ENCODE measurements at regions not wholly inside any gene's neighbourhood (a gene's known extent, or its start where the extent isn't known, plus 50 kb on each side); places are given as distances from the start of the nearest gene placed in this dataset.

DNA sequence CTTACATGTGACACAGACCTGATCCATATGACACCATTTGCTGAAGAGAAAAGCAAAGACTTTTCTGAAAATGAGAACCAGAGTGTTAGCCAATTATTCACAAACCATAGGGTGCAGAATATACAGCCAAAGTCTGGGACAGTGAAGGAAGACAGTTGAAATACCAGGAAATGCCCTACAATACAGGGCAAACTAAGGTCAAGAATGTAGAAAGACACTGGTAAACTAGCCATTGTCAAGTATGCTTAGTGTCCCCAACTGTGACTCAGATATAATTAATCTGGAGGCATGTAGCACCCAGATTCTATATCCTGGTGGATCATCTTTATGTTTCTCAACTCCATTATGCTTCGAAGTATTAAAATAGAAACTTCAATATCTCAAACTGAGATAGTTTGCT is 200.9 kb upstream of the FSTL5 start:
- Histone ChIP-seq H3K27ac (replicated peaks) (no peak overlapping the region), H3K4me3 (replicated peaks; ENCODE audit: insufficient read depth, low read length) (no peak overlapping the region), H3K27me3 (ENCODE audit: insufficient read depth, poor library complexity, severe bottlenecking) (no peaks in the 10 kb centered on the region)
- DNase-seq (ENCODE audit: low read depth in 1 of 2, low spot score in 1 of 2): no peak
- TF ChIP-seq, protein P1, sequence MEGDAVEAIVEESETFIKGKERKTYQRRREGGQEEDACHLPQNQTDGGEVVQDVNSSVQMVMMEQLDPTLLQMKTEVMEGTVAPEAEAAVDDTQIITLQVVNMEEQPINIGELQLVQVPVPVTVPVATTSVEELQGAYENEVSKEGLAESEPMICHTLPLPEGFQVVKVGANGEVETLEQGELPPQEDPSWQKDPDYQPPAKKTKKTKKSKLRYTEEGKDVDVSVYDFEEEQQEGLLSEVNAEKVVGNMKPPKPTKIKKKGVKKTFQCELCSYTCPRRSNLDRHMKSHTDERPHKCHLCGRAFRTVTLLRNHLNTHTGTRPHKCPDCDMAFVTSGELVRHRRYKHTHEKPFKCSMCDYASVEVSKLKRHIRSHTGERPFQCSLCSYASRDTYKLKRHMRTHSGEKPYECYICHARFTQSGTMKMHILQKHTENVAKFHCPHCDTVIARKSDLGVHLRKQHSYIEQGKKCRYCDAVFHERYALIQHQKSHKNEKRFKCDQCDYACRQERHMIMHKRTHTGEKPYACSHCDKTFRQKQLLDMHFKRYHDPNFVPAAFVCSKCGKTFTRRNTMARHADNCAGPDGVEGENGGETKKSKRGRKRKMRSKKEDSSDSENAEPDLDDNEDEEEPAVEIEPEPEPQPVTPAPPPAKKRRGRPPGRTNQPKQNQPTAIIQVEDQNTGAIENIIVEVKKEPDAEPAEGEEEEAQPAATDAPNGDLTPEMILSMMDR (IDR thresholded peaks at IDR 0.05; ENCODE audit: insufficient read depth, low read length): no peak
- TF ChIP-seq SPI1 (IDR thresholded peaks at IDR 0.05; ENCODE audit: borderline replicate concordance, low read depth) (no peak), GABPA (IDR thresholded peaks at IDR 0.05; ENCODE audit: low read depth) (no peak), POLR2AphosphoS5 (IDR thresholded peaks at IDR 0.05; ENCODE audit: low read depth) (no peak)
- TF ChIP-seq, protein P2, sequence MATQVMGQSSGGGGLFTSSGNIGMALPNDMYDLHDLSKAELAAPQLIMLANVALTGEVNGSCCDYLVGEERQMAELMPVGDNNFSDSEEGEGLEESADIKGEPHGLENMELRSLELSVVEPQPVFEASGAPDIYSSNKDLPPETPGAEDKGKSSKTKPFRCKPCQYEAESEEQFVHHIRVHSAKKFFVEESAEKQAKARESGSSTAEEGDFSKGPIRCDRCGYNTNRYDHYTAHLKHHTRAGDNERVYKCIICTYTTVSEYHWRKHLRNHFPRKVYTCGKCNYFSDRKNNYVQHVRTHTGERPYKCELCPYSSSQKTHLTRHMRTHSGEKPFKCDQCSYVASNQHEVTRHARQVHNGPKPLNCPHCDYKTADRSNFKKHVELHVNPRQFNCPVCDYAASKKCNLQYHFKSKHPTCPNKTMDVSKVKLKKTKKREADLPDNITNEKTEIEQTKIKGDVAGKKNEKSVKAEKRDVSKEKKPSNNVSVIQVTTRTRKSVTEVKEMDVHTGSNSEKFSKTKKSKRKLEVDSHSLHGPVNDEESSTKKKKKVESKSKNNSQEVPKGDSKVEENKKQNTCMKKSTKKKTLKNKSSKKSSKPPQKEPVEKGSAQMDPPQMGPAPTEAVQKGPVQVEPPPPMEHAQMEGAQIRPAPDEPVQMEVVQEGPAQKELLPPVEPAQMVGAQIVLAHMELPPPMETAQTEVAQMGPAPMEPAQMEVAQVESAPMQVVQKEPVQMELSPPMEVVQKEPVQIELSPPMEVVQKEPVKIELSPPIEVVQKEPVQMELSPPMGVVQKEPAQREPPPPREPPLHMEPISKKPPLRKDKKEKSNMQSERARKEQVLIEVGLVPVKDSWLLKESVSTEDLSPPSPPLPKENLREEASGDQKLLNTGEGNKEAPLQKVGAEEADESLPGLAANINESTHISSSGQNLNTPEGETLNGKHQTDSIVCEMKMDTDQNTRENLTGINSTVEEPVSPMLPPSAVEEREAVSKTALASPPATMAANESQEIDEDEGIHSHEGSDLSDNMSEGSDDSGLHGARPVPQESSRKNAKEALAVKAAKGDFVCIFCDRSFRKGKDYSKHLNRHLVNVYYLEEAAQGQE (IDR thresholded peaks at IDR 0.05; ENCODE audit: insufficient replicate concordance, low read depth): no peak

DNA sequence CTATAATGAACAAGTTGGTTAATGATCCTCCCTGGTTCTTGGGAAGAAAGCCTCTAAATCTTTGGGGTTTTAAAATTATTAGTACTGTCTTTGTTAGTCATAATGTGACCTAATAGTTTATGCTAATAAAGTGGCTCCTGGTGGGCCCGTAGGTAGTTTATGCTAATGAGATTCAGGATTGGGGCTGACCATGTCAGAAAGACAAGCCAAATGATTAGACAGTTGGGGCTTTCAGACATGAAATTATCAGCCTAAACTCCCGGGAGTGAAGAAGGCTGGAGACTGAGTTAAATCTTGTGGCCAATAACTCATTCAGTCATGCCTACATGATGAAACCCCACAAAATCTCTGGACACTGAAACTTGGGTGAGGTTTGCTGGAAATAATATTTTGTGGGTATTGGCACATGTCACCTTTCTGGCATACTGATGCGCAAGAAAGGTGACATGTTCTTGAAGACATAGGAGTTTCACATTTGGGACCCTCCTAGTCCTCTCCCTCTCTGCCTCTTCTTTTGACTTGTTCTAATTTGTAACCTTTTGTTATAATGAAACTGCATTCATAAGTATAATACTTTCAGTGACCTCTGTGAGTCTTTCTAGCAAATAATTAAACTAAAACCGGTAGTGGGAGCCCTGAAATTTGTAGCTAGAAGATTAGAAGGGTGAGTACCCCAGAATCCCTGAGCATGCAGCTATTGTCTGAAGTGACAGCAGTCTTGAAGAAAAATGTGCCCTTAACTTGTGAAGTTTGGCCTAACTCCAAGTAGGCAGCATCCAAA is 196.8 kb upstream of the FSTL5 start:
- TF ChIP-seq SPI1 (IDR thresholded peaks at IDR 0.05; ENCODE audit: borderline replicate concordance, low read depth) (no peak), POLR2AphosphoS5 (IDR thresholded peaks at IDR 0.05; ENCODE audit: low read depth) (no peak), GABPA (IDR thresholded peaks at IDR 0.05; ENCODE audit: low read depth) (no peak)
- TF ChIP-seq, protein P1 (IDR thresholded peaks at IDR 0.05; ENCODE audit: insufficient read depth, low read length): no peak
- TF ChIP-seq, protein P2 (IDR thresholded peaks at IDR 0.05; ENCODE audit: insufficient replicate concordance, low read depth): no peak
- no peak for DNase-seq (ENCODE audit: low read depth in 1 of 2, low spot score in 1 of 2)
- no peak overlapping the region for H3K4me3 ChIP-seq (replicated peaks; ENCODE audit: insufficient read depth, low read length)

DNA sequence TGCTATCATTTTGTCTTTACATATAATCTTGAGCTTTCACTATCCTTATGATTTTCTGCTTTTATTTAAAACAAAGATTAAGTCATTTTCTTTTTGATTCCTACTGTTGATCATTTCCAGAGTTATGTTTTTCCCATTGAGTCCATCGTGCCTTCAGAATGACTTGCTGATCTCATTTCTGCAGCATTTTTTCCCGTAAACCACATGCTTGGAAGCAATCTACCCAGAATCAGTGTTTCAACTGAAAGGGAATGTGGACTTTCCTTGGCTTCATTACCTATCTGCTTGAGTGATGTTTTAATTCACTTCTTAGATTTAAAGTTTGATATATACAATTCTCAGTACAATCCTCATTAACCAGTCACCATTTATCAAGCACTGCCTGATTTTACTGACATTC is 192.4 kb upstream of the FSTL5 start:
- DNase-seq (ENCODE audit: low read depth in 1 of 2, low spot score in 1 of 2): no peak
- no peak for TF ChIP-seq SPI1 (IDR thresholded peaks at IDR 0.05; ENCODE audit: borderline replicate concordance, low read depth)
- TF ChIP-seq GABPA (IDR thresholded peaks at IDR 0.05; ENCODE audit: low read depth): no peak
- TF ChIP-seq POLR2AphosphoS5 (IDR thresholded peaks at IDR 0.05; ENCODE audit: low read depth): no peak
- TF ChIP-seq, protein P2 (IDR thresholded peaks at IDR 0.05; ENCODE audit: insufficient replicate concordance, low read depth): no peak
- TF ChIP-seq, protein P1 (IDR thresholded peaks at IDR 0.05; ENCODE audit: insufficient read depth, low read length): no peak
- Histone ChIP-seq H3K27ac (replicated peaks) (no peak overlapping the region), H3K4me3 (replicated peaks; ENCODE audit: insufficient read depth, low read length) (no peak overlapping the region), H3K27me3 (ENCODE audit: insufficient read depth, poor library complexity, severe bottlenecking) (no peaks in the 10 kb centered on the region)

More for the DNA sequence above, 196.8 kb upstream of the FSTL5 start:
- H3K27me3 ChIP-seq (ENCODE audit: insufficient read depth, poor library complexity, severe bottlenecking): no peaks in the 10 kb centered on the region
- H3K27ac ChIP-seq (replicated peaks): no peak overlapping the region

Measured in HL-60 (cell line).